ENCODE measurements at regions not wholly inside any gene's neighbourhood (a gene's known extent, or its start where the extent isn't known, plus 50 kb on each side); places are given as distances from the start of the nearest gene placed in this dataset.
"Not testable (repeated sequence)": the region's sequence is repeated elsewhere in the genome, so short reads cannot be mapped to it uniquely, and the experiment has no call there.

DNA sequence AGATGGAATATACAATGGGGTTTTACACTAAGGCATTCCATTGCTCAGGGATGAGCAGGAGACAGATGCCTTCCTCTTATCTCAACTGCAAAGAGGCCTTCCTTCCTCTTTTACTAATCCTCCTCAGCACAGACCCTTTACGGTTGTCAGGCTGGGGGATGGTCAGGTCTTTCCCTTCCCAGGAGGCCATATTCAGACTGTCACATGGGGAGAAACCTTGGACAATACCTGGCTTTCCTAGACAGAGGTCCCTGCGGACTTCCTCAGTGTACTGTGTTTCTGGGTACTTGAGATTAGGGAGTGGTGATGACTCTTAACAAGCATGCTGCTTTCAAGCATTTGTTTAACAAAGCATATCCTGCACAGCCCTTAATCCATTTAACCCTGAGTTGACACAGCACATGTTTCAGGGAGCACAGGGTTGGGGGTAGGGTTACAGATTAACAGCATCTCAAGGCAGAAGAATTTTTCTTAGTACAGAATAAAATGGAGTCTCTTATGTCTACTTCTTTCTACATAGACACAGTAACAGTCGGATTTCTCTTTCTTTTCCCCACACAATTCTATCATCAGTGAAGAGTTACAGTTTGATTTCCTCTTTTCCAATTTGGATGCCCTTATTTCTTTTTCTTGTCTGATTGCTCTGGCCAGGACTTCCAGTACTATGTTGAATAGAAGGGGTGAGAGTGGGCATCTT is 737.1 kb downstream of the TRHDE start:
- DNase-seq (ENCODE audit: low read depth) = not testable (repeated sequence)

GRCh38 chr12:73017981-73018380 is 745.8 kb downstream of the TRHDE start:
- no peak for DNase-seq (ENCODE audit: low read depth)

DNA sequence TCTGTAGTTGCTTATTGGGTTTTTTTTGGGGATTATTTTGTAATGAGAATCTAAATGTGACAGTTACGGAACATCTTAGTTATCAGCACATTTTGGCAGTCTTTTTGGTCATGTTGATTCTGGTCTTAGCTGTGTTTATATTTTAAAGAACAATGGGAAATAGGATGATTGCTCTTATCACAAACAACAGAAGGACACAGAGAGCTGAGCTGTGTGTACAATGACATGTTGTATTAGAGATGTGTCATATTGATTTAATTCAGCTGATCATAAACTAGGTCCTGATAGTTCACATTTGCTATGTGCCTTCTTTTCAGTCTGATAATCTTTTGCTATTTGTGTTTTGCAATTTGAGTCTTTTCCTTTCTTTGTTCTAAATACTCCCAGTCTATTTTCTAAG is 781.7 kb downstream of the TRHDE start:
- no peak for DNase-seq (ENCODE audit: low read depth)

GRCh38 chr12:73057428-73057827 is 785.3 kb downstream of the TRHDE start:
- DNase-seq (ENCODE audit: low read depth) = no peak

DNA sequence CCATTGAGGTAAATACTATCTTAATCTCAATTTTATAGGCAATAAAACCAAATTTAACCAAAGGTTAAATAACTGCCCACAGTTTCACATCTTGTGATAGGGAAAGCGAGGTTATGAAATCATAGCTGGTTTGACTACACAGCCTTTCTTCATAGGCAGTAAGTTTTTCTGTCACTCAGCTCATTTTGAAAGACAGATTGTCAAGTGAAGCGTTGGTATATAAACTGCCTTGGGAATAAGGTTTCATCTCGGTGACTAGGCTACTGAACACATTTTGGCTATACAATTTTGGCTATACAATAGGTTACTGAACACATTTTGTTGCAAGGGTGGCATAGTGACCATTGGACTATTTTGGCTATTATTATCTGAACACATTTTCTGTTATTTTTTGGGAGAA is 793.7 kb downstream of the TRHDE start:
- no peak for DNase-seq (ENCODE audit: low read depth)

- DNase-seq (ENCODE audit: low read depth) = no peak
Observed at GRCh38 chr12:73067616-73068015, 795.4 kb downstream of the TRHDE start.

DNA sequence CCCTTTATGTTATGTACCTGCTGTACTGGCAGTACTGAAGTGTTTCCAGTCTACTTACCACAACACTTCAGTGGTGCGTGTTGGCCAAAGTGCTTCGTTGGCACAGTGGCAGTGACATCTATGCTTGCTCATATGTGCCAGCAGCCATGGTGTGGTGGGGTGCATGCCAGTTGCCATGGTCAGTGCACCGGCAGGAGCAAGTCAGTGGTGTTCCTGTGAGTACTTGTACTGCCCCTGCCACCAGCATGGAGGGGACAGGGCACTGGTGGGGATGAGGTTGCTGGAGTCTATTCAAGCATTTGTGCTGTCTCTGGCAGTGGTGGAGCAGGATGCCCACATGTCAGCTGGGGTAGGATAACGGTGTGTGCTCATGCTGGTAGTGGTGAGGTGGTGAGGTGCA is 800.0 kb downstream of the TRHDE start:
- DNase-seq (ENCODE audit: low read depth) = no peak

DNA sequence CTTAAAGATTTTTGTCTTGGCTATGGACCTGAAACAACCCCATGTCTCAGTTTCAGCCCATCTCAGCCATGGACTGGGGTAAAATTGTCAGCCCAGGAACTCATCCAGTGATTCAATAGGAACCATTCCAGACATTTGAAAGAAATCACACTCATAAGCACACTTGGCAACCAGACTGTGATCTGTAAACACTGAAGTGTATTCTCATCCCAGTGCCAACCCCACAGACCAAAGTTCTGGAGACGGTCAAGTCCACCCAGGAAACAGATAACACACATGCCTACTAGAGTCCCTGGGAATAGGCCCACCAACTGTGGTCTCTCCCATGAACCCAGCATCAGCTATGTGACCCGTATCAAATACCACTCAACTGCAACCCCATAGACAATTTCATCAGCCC is 804.6 kb downstream of the TRHDE start:
- no peak for DNase-seq (ENCODE audit: low read depth)

GRCh38 chr12:73083736-73084135 is 811.6 kb downstream of the TRHDE start:
- DNase-seq (ENCODE audit: low read depth) = no peak

GRCh38 chr12:73106296-73106695 is 834.1 kb downstream of the TRHDE start:
- DNase-seq (ENCODE audit: low read depth) = no peak

- DNase-seq (ENCODE audit: low read depth) = no peak
Observed at GRCh38 chr12:73106896-73107295, 834.7 kb downstream of the TRHDE start.

- DNase-seq (ENCODE audit: low read depth) = no peak
Observed at GRCh38 chr12:73110816-73111215, 838.6 kb downstream of the TRHDE start.

DNA sequence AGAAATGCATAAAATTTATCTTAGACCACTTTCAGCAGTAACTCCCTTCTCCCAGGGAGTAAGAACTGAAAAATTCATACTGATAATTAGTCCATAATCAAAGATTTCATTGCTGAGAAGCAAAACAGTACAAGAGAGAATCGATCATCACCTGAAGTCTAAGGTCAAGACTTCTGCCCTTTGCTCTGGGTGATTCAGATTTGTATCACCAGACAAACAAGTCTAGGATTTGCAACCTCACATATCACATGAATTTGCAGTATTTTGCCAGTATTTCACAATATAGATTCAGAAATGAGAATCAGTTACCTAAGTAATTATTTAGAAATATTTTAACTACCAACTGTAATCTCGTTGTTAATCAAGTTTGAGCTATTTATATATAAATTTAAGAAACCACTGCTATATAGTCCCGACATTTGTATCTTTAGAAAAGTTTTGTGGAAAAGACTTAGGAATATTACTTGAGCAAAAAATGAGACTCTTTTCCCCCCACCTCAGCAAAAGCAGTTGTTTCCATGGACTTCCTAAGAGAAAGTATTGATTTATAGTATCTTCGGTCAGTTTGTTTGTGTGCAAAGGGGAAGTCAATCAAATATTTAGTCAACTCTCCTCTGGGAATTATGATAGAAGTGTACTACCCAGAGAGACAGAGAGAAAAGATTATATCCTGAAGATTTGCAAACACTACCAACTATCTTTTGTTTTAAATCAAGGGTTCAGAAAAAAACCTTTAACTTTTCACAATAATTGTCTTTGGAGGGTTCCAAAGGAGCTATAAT is 840.1 kb downstream of the TRHDE start:
- DNase-seq (ENCODE audit: low read depth) = no peak

DNA sequence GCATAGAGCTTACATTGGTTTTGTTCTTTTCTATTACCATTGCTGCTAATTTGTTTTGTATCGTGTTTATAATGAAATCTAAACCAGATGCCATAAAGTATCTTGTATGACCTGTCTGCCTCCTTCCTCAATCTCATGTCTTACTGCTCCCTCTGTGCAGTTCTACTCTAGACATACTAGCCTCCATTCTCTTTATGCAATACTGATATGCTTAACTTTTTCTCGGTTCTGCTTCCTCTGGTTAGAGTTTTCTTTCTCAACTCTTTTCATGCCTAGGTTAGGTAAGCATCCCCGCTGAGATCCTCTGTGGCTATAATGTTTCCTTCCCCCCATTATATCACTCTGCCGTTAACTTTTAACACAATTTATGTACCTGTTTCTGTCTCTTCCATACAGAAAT is 852.3 kb downstream of the TRHDE start:
- DNase-seq (ENCODE audit: low read depth) = no peak

DNA sequence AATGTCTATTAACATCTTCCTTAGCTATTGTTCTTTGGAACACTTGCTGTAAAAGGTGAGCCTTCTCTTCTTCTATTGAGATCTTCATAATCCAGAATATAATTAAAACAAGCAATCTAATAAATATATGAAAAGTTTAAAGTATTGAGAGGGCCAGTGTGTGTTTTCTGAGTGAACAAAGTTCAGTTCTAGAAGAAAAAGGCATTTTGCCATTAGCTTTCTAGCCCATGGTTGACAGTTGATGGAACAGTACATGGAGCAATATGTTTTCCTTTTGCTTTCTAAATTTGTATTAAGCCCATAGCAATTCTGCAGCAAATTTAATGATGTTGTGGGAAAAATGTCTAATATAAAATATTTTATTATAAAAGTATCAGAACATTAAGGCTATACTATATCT is 853.0 kb downstream of the TRHDE start:
- no peak for DNase-seq (ENCODE audit: low read depth)

- no peak for DNase-seq (ENCODE audit: low read depth)
Observed at GRCh38 chr12:73136386-73136785, 864.2 kb downstream of the TRHDE start.

DNA sequence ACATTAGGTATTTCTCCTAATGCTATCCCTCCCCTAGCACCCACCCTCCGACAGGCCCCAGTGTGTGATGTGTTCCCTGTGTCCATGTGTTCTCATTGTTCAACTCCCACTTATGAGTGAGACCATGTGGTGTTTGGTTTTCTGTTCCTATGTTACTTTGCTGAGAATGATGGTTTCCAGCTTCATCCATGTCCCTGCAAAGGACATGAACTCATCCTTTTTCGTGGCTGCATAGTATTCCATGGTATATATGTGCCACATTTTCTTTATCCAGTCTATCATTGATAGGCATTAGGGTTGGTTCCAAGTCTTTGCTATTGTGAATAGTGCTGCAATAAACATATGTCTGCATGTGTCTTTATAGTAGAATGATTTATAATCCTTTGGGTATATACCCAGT is 867.5 kb downstream of the TRHDE start:
- DNase-seq (ENCODE audit: low read depth) = not testable (repeated sequence)

DNA sequence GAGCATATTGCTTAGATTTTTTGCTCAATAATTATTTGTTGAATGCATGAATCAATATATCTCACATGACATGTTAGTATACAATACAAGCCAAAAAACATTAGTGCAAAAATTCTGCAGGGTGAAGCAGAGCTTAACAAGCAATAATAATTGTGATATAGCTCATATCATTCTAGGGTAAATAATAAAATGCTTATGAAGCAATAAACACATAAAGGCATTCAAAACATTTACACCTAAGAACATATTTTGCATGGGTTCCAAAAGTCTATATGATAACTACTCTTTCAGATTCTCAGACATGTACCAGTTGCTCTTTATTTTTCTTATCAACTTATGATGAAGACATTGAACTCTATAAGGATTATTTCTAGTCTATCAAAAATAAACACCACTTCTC is 886.2 kb downstream of the TRHDE start:
- no peak for DNase-seq (ENCODE audit: low read depth)

DNA sequence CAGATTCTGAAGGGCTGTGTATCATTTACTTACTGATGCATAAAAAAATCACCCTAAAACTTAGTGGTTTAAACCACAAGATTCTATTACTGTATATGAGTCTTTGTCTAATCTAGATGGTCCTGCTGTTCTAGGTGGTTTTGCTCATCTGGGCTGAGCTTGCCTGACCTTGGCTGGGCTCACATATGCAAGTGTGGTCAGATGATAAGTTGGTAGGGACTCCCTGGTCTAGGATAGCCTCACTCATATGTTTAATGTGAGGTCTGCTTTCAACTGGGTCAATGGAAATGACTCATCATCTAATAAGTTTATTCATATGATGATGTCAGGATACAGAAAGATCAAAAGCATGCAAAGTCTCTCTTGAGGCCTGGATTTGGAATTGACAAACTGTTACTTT is 887.8 kb downstream of the TRHDE start:
- no peak for DNase-seq (ENCODE audit: low read depth)

GRCh38 chr12:73161970-73162369 is 889.8 kb downstream of the TRHDE start:
- no peak for DNase-seq (ENCODE audit: low read depth)

DNA sequence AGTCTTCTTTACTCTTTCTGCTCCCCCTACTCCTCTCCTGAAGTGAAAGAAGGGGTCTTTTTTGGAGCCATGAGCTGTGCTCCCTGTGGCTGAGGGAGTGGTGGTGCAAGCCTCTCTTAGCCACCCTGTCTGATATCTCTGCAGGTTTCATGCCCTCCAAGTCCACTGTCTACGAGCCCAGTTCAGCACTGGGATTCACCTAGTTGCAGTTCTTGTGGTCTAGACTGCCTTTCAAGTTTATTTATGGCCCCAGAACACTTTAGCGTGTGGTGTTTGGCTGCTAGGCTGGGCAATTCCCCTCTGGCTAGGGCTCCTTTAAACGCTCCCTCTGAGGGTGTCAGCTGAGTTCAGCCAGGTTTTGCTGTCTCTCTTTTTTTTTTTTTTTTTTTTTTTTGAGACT is 908.6 kb downstream of the TRHDE start:
- no peak for DNase-seq (ENCODE audit: low read depth)

GRCh38 chr12:73181244-73181643 is 909.1 kb downstream of the TRHDE start:
- no peak for DNase-seq (ENCODE audit: low read depth)

DNA sequence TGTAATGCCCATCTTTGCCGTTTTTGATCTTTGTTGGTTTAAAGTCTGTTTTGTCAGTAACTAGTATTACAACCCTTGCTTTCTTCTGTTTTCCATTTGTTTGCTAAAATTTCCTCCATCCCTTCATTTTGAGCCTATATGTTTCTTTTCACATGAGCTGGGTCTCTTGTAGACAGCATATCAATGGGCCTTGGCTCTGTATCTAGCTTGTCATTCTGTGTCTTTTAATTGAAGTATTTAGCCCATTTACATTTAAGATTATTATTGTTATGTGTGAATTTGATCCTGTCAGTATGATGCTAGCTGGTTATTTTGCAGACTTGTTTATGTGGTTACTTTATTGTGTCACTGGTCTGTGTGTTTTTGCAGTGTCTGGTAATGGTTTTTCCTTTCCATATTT is 913.2 kb downstream of the TRHDE start:
- DNase-seq (ENCODE audit: low read depth) = no peak
